Mesenchymal stem cell (in vitro differentiated cells and primary cell): ENCODE measurements at regions not wholly inside any gene's neighbourhood (a gene's known extent, or its start where the extent isn't known, plus 50 kb on each side); places are given as distances from the start of the nearest gene placed in this dataset.

Experiments used
- DNase-seq: peaks from one replicate; pipeline ENCODE4 v3.0.0-alpha.2; 2013
- H2AFZ ChIP-seq: one replicate; pipeline ENCODE4 v1.6.1; 2013; ENCODE audit warnings: low read depth, mild to moderate bottlenecking, control low read depth, inconsistent platforms, low read length, moderate library complexity
- H2AK5ac ChIP-seq: 2 replicates; pipeline ENCODE4 v1.6.1; 2013; ENCODE audit warnings: low read length, moderate library complexity, mild to moderate bottlenecking, inconsistent platforms; ENCODE audit not compliant: severe bottlenecking
- H2BK120ac ChIP-seq: one replicate; pipeline ENCODE4 v1.6.1; 2013; ENCODE audit warnings: low read depth, mild to moderate bottlenecking, inconsistent platforms, low read length, moderate library complexity
- H2BK12ac ChIP-seq, 2 experiments: one replicate each; pipeline ENCODE4 v1.6.1; 2013; ENCODE audit warnings: inconsistent platforms in 2 of 2, low read length in 2 of 2, mild to moderate bottlenecking in 2 of 2, moderate library complexity in 2 of 2, control low read depth in 1 of 2
- H2BK15ac ChIP-seq: one replicate; pipeline ENCODE4 v1.6.1; 2013; ENCODE audit warnings: mild to moderate bottlenecking, low read depth, inconsistent platforms; ENCODE audit not compliant: poor library complexity, severe bottlenecking
- H2BK5ac ChIP-seq: 2 replicates; pipeline ENCODE4 v1.6.1; 2013; ENCODE audit warnings: low read depth, mild to moderate bottlenecking, low read length, control low read depth, inconsistent platforms; ENCODE audit not compliant: poor library complexity, severe bottlenecking
- H3K14ac ChIP-seq, 2 experiments: one replicate each; pipeline ENCODE4 v1.6.1; 2013; ENCODE audit warnings: inconsistent platforms in 2 of 2, low read length in 2 of 2, control low read depth in 1 of 2, mild to moderate bottlenecking in 1 of 2, moderate library complexity in 1 of 2
- H3K18ac ChIP-seq, 2 experiments: one replicate each; pipeline ENCODE4 v1.6.1; 2013; ENCODE audit warnings: inconsistent platforms in 2 of 2, low read length in 2 of 2, control low read depth in 1 of 2, low read depth in 1 of 2, mild to moderate bottlenecking in 1 of 2
- H3K23ac ChIP-seq, 2 experiments: one replicate each; pipeline ENCODE4 v1.6.1; 2013; ENCODE audit warnings: inconsistent platforms in 2 of 2, low read length in 2 of 2, mild to moderate bottlenecking in 2 of 2, moderate library complexity in 2 of 2, control low read depth in 1 of 2
- H3K27ac ChIP-seq: 2 replicates; pipeline ENCODE4 v1.5.1; 2013; ENCODE audit warnings: mild to moderate bottlenecking, moderate library complexity, low read length, control low read depth, inconsistent platforms; ENCODE audit not compliant: poor library complexity, severe bottlenecking
- H3K27me3 ChIP-seq, 2 experiments: 2 replicates each; pipeline versions ENCODE4 v1.6.1 to v1.7.0; 2013; ENCODE audit warnings: low read length in 2 of 2, mild to moderate bottlenecking in 2 of 2, moderate library complexity in 2 of 2, control low read depth in 1 of 2, inconsistent platforms in 1 of 2; ENCODE audit not compliant: control insufficient read depth in 1 of 2, insufficient read depth in 1 of 2
- H3K36me3 ChIP-seq, 2 experiments: 2 replicates each; pipeline versions ENCODE4 v1.6.1 to v1.7.0; 2013; ENCODE audit warnings: low read length in 2 of 2, control low read depth in 1 of 2, inconsistent platforms in 1 of 2, low read depth in 1 of 2, mild to moderate bottlenecking in 1 of 2; ENCODE audit not compliant: insufficient read depth in 2 of 2, control insufficient read depth in 1 of 2
- H3K4ac ChIP-seq, 2 experiments: one replicate each; pipeline ENCODE4 v1.6.1; 2013; ENCODE audit warnings: inconsistent platforms in 2 of 2, low read length in 2 of 2, mild to moderate bottlenecking in 2 of 2, moderate library complexity in 2 of 2, control low read depth in 1 of 2, low read depth in 1 of 2
- H3K4me1 ChIP-seq: 2 replicates; pipeline ENCODE4 v1.6.1; 2013; ENCODE audit warnings: low read depth, low read length, control low read depth; ENCODE audit not compliant: control insufficient read depth, insufficient read depth
- H3K4me2 ChIP-seq: 2 replicates; pipeline ENCODE4 v1.6.1; 2013; ENCODE audit warnings: low read length, mild to moderate bottlenecking, inconsistent platforms; ENCODE audit not compliant: poor library complexity, severe bottlenecking
- H3K4me3 ChIP-seq, 2 experiments: 2 replicates each; pipeline versions ENCODE4 v1.5.1 to v1.7.0; 2013; ENCODE audit warnings: low read length in 2 of 2, mild to moderate bottlenecking in 2 of 2, control low read depth in 1 of 2, low read depth in 1 of 2; ENCODE audit not compliant: insufficient read depth in 1 of 2
- H3K79me1 ChIP-seq: replicated peaks from 2 replicates; pipeline ENCODE4 v1.6.1; 2013; ENCODE audit warnings: mild to moderate bottlenecking, control low read depth, low read length, inconsistent platforms; ENCODE audit not compliant: poor library complexity, severe bottlenecking
- H3K9ac ChIP-seq: 2 replicates; pipeline ENCODE4 v1.7.0; 2013; ENCODE audit warnings: mild to moderate bottlenecking, low read length, moderate library complexity
- H3K9me3 ChIP-seq: 2 replicates; pipeline ENCODE4 v1.7.0; 2013; ENCODE audit warnings: mild to moderate bottlenecking, low read length; ENCODE audit not compliant: control insufficient read depth
- H4K8ac ChIP-seq: one replicate; pipeline ENCODE4 v1.6.1; 2013; ENCODE audit warnings: inconsistent platforms, mild to moderate bottlenecking, low read length, moderate library complexity
- H4K91ac ChIP-seq: one replicate; pipeline ENCODE4 v1.6.1; 2013; ENCODE audit warnings: mild to moderate bottlenecking, low read length, inconsistent platforms
- WGBS: methylation state at CpG from one replicate; pipeline ENCODE4 v1.1.7; 2013; ENCODE audit warnings: mixed read lengths; 5-methylcytosine and 5-hydroxymethylcytosine counted together

GRCh38 chr6:18784794-18785193, 397.6 kb downstream of the RNF144B start:
- Histone ChIP-seq H3K23ac (no peak overlapping the region), H2BK5ac (no peak overlapping the region), H3K14ac (no peak overlapping the region), H3K79me1 (no peaks in the 10 kb centered on the region), H3K9ac (no peak overlapping the region), H4K91ac (no peak overlapping the region), H3K4ac (no peak overlapping the region), H2AFZ (no peak overlapping the region), H2BK12ac (no peak overlapping the region), H3K4me1 (no peaks in the 10 kb centered on the region), H2BK120ac (no peak overlapping the region), H3K9me3 (peaks cover 18% of the 10 kb centered on the region), H4K8ac (no peak overlapping the region), H3K18ac (no peak overlapping the region), H3K4me2 (no peak overlapping the region), H2BK15ac (no peak overlapping the region), H3K4me3 (no peak overlapping the region), H2AK5ac (no peak overlapping the region), H3K27me3 (no peaks in the 10 kb centered on the region), H3K36me3 (no peaks in the 10 kb centered on the region), H3K27ac (no peak overlapping the region)
- no peak for DNase-seq
- 100% methylated on average over 1 of the region's 1 CpG for WGBS

DNA sequence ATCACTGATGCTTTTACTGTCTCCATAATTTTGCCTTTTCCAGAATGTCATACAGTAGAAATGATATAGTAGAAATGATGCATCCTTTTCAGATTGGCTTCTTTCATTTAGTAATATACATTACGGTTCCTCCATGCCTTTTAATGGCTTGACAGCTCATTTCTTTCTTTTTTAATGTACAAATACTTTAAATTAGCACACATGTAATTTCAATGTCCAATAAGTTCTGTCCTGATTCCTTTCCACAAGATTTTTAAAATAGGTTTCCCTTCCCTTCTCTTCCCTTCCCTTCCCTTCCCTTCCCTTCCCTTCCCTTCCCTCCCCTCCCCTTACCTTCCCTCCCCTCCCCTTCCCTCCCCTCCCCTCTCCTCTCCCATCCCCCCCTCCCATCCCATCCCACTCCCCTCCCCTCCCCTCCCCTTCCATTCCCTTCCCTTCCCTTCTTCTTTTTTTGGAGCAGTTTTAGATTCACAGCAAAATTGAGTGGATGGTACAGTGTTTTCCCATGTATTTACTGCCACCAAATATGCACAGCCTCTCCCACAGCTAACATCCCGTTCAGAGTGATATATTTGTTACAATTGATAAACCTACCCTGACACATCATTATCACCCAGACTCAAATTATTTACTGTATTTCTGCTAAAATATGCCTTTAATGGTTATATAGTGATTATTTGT, 398.8 kb downstream of the RNF144B start:
- no peaks in the 10 kb centered on the region for H3K36me3 ChIP-seq
- H3K9me3 ChIP-seq: peaks cover 16% of the 10 kb centered on the region
- no peak overlapping the region for H3K27ac ChIP-seq
- no peak overlapping the region for H4K91ac ChIP-seq
- H3K9ac ChIP-seq: no peak overlapping the region
- no peaks in the 10 kb centered on the region for H3K27me3 ChIP-seq
- H2BK15ac ChIP-seq: no peak overlapping the region
- H3K14ac ChIP-seq: no peak overlapping the region
- H2AK5ac ChIP-seq: no peak overlapping the region
- H3K4me3 ChIP-seq: no peak overlapping the region
- no peaks in the 10 kb centered on the region for H3K4me1 ChIP-seq
- no peak overlapping the region for H3K4ac ChIP-seq
- no peak overlapping the region for H2BK5ac ChIP-seq
- H4K8ac ChIP-seq: no peak overlapping the region
- H2BK12ac ChIP-seq: no peak overlapping the region
- DNase-seq: no peak
- no peak overlapping the region for H3K18ac ChIP-seq
- H2AFZ ChIP-seq: no peak overlapping the region
- H2BK120ac ChIP-seq: no peak overlapping the region
- H3K79me1 ChIP-seq: no peaks in the 10 kb centered on the region
- H3K4me2 ChIP-seq: no peak overlapping the region
- H3K23ac ChIP-seq: no peak overlapping the region
- WGBS: 60% methylated on average over 1 of the region's 2 CpGs

DNA sequence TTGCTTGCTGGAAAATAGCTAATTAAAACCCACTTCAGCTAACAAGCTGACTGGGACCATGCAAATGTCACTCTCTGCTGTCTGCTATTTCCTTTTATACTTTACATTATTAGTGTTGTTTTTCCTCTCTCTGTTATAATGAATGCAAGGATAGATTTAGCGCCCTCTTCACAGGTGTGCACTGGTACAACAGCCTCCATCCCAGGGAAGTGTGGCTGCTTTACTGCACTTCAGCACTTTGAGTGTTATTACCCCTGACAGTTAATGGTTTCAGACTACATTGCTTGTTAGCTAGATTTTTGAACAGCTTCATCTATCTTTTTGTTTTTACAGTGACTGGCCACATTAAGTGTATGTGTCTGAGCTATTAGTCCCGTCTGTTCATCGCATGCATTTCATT, 405.7 kb downstream of the RNF144B start:
- Histone ChIP-seq H2BK15ac (no peak overlapping the region), H3K36me3 (no peaks in the 10 kb centered on the region), H3K27ac (no peak overlapping the region), H3K79me1 (no peaks in the 10 kb centered on the region), H3K4me1 (no peaks in the 10 kb centered on the region), H4K91ac (no peak overlapping the region), H3K4ac (no peak overlapping the region), H3K23ac (no peak overlapping the region), H3K4me3 (no peak overlapping the region), H3K14ac (no peak overlapping the region), H2AFZ (no peak overlapping the region), H4K8ac (no peak overlapping the region), H3K9ac (no peak overlapping the region), H3K4me2 (no peak overlapping the region), H2BK120ac (no peak overlapping the region), H2BK12ac (no peak overlapping the region), H3K27me3 (no peaks in the 10 kb centered on the region), H2BK5ac (no peak overlapping the region), H3K9me3 (peaks cover 13% of the 10 kb centered on the region), H3K18ac (no peak overlapping the region), H2AK5ac (no peak overlapping the region)
- WGBS: 51% methylated on average over 3 of the region's 3 CpGs
- no peak for DNase-seq

DNA sequence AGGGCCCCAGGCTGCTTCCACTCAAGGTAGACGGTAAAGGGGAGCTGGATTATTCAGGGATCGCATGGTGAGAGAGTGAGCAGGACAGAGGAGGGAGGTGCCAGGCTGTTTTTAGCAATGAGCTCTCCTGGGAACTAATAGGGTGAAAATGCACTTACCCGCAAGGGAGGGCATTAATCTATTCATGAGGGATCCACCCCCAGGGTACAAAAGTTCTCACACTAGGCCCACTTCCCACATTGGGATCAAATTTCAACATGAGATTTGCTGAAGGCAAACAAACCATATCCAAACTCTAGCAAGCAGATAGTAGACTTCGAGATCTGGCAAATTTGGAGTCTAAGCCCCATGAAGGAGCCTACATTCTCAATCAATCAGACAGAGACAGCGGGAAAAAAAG, 408.6 kb downstream of the RNF144B start:
- Histone ChIP-seq H3K18ac (no peak overlapping the region), H2BK12ac (no peak overlapping the region), H3K4me1 (no peaks in the 10 kb centered on the region), H3K27me3 (no peaks in the 10 kb centered on the region), H3K23ac (no peak overlapping the region), H2BK120ac (no peak overlapping the region), H3K9me3 (peaks cover 10% of the 10 kb centered on the region), H4K8ac (no peak overlapping the region), H3K9ac (no peak overlapping the region), H3K4ac (no peak overlapping the region), H2AK5ac (no peak overlapping the region), H2BK15ac (no peak overlapping the region), H3K14ac (no peak overlapping the region), H2BK5ac (no peak overlapping the region), H3K4me2 (no peak overlapping the region), H3K27ac (no peak overlapping the region), H3K36me3 (no peaks in the 10 kb centered on the region), H4K91ac (no peak overlapping the region), H2AFZ (no peak overlapping the region), H3K4me3 (no peak overlapping the region), H3K79me1 (no peaks in the 10 kb centered on the region)
- 55% methylated on average over 5 of the region's 5 CpGs for WGBS
- DNase-seq: no peak
